HUES64 (cell line): ENCODE measurements at regions not wholly inside any gene's neighbourhood (a gene's known extent, or its start where the extent isn't known, plus 50 kb on each side); places are given as distances from the start of the nearest gene placed in this dataset.
"Not testable (repeated sequence)": the region's sequence is repeated elsewhere in the genome, so short reads cannot be mapped to it uniquely, and the experiment has no call there.

Experiments
- H3K27ac ChIP-seq: 2 replicates; pipeline ENCODE4 v1.7.0; 2013; ENCODE audit warnings: low read depth, low read length, inconsistent platforms
- H3K27me3 ChIP-seq: 2 replicates; pipeline ENCODE4 v1.6.1; 2013; ENCODE audit warnings: mild to moderate bottlenecking, low read length; ENCODE audit not compliant: insufficient read depth
- H3K36me3 ChIP-seq: 2 replicates; pipeline ENCODE4 v1.6.1; 2013; ENCODE audit warnings: mild to moderate bottlenecking, low read length; ENCODE audit not compliant: insufficient read depth
- H3K4me1 ChIP-seq: 2 replicates; pipeline ENCODE4 v1.6.1; 2013; ENCODE audit warnings: mild to moderate bottlenecking, low read length, moderate library complexity; ENCODE audit not compliant: insufficient read depth
- H3K4me3 ChIP-seq: 2 replicates; pipeline ENCODE4 v1.5.1; 2013; ENCODE audit warnings: mild to moderate bottlenecking, low read length, moderate library complexity
- H3K9ac ChIP-seq: 2 replicates; pipeline ENCODE4 v1.6.1; 2013; ENCODE audit warnings: mild to moderate bottlenecking, low read depth, low read length
- H3K9me3 ChIP-seq: 2 replicates; pipeline ENCODE4 v1.6.1; 2013; ENCODE audit warnings: low read depth, low read length; ENCODE audit not compliant: insufficient read depth
- WGBS: fragments of 150-250, 120-280 bp; methylation state at CpG from one replicate; pipeline ENCODE4 v1.1.7; 2013; ENCODE audit warnings: missing lambda C conversion rate; 5-methylcytosine and 5-hydroxymethylcytosine counted together

DNA sequence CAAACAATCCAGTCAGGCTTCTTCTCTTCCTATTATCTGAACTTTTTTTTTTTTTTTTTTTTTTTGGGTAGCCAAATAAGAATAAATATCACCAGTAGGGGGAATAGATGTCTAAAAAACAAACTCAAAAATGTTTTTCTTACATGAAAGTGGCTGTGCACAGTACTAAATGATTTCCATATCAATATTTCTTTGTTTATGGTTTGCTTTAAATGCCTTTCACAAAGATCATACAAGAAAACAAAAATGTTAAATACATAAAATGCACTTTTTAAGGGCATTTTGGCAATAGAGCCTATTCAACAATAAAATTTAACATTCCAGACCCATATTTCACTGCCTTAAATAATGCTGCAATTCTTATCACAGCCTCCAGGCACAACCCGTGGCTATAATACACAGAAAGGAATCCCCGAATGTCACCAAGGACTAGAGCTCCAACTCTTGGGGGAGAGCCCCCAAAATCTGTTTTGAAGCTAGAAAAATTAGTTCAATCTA is 91.1 kb upstream of the TBCA start:
- WGBS: 85% methylated on average over 2 of the region's 2 CpGs
- Histone ChIP-seq H3K9ac (no peak overlapping the region), H3K27ac (no peak overlapping the region), H3K4me3 (no peak overlapping the region), H3K9me3 (no peaks in the 10 kb centered on the region), H3K27me3 (peaks cover 36% of the 10 kb centered on the region), H3K4me1 (no peaks in the 10 kb centered on the region), H3K36me3 (no peaks in the 10 kb centered on the region)

DNA sequence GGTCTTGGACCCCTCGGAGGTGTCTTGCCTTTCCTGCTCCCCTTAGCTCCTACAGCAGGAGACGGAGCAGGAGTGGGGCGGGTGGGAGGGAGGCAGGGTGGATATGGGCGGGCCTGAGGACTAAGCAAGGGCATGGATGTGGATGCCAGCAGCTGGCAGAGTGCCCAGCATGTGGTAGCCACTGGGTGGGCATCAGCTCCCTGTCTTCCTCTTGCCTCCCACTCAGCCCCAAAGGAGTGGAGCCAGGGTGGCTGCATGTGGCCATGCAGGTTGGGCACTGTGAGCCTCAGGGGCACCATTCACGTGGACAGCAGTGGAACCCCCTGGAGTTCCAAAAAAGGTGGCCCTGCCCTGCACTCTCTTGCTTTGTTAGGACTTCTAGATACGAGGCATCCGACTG is 90.1 kb upstream of the TBCA start:
- Histone ChIP-seq H3K27me3 (peaks cover 46% of the 10 kb centered on the region), H3K36me3 (no peaks in the 10 kb centered on the region), H3K4me3 (no peak overlapping the region), H3K9ac (no peak overlapping the region), H3K4me1 (no peaks in the 10 kb centered on the region), H3K27ac (no peak overlapping the region), H3K9me3 (no peaks in the 10 kb centered on the region)
- WGBS: 91% methylated on average over 7 of the region's 7 CpGs

DNA sequence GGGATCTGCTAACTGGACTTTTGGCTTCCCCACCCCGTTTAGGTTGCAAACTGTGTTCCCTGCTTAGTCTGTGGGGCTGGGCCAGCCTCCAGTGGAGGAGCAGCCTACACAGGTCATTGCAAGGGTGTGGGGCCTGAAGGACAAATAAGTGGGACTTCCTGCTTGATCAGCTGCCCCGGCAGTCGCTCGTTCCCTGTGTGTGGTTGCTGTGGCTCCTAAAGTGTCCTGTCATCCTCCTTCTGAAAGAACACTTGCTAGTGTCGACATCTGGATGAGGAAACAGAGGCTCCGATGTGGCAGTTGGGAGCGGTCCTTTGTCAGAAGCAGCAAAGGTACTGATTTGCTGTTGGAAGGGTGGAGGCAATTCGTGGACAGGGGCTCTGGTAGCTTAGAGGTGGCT is 88.9 kb upstream of the TBCA start:
- Histone ChIP-seq H3K4me3 (no peak overlapping the region), H3K9me3 (no peaks in the 10 kb centered on the region), H3K9ac (no peak overlapping the region), H3K4me1 (no peaks in the 10 kb centered on the region), H3K27me3 (peaks cover 56% of the 10 kb centered on the region), H3K36me3 (no peaks in the 10 kb centered on the region), H3K27ac (no peak overlapping the region)
- WGBS: 87% methylated on average over 8 of the region's 8 CpGs

DNA sequence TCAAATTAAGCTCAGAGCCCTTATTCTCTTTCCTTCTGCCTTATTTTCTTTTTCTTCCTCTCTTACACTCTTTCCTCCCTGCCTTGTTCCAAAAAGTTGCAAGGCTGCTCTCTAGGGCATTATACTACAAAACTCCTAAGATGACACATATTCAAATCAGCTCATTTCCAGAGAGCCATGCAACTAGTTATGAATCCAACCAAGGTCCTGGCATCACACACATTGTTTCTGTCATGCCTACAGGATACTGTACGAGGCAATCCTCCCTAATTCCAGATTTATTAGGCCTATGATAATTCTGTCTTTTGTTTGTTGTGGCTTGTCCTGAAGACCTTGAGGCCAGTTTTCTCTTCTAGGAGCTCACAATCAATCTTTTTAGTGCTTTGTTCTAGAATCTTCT is 87.0 kb upstream of the TBCA start:
- H3K9ac ChIP-seq: no peak overlapping the region
- H3K36me3 ChIP-seq: no peaks in the 10 kb centered on the region
- WGBS: 70% methylated on average over 1 of the region's 1 CpG
- H3K4me3 ChIP-seq: no peak overlapping the region
- H3K4me1 ChIP-seq: no peaks in the 10 kb centered on the region
- no peaks in the 10 kb centered on the region for H3K9me3 ChIP-seq
- H3K27ac ChIP-seq: no peak overlapping the region
- H3K27me3 ChIP-seq: peaks cover 69% of the 10 kb centered on the region

DNA sequence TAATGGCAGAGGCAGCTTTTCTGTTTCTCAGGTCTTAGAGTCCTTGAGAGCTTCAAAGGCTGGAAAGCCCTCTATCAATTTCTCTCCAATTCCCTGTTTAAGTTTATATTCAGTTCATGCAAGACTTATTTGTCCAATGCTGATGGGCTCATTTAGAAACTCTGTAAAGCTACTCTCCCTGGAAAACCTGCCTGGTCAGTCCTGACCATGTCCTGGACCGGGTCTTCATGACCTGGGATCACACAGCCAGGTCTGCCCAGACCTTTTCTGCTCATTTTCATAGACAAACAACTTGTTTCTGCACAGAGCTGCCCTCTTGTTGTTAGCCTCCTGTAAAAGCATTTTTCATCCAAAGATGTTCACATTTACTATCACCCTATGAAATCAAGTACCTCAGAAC is 85.4 kb upstream of the TBCA start:
- Histone ChIP-seq H3K27ac (no peak overlapping the region), H3K36me3 (no peaks in the 10 kb centered on the region), H3K4me3 (no peak overlapping the region), H3K4me1 (no peaks in the 10 kb centered on the region), H3K9me3 (no peaks in the 10 kb centered on the region), H3K27me3 (peaks cover 85% of the 10 kb centered on the region), H3K9ac (no peak overlapping the region)
- WGBS: 95% methylated on average over 1 of the region's 1 CpG

DNA sequence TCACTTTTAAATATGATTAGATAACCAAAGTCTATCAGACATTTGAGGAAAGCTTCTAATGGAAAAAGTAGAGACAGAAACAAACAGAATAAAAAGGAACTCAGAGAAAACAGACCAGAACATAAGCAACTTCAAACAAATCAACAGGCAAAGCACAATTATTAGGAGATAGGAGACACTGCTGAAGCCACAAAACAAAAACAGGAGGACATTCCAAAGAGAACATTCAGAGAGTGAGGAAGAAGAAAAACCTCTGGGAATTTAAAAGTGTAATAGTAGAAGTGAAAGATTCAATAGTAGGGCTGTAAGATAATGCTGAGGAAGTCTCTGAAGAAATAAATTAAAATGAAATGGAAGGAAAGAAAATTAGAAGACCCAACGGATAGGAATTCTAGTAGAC is 83.2 kb upstream of the TBCA start:
- Histone ChIP-seq H3K36me3 (no peaks in the 10 kb centered on the region), H3K9me3 (no peaks in the 10 kb centered on the region), H3K27ac (no peak overlapping the region), H3K4me1 (no peaks in the 10 kb centered on the region), H3K27me3 (peaks cover 92% of the 10 kb centered on the region), H3K4me3 (no peak overlapping the region), H3K9ac (no peak overlapping the region)
- 100% methylated on average over 1 of the region's 1 CpG for WGBS

DNA sequence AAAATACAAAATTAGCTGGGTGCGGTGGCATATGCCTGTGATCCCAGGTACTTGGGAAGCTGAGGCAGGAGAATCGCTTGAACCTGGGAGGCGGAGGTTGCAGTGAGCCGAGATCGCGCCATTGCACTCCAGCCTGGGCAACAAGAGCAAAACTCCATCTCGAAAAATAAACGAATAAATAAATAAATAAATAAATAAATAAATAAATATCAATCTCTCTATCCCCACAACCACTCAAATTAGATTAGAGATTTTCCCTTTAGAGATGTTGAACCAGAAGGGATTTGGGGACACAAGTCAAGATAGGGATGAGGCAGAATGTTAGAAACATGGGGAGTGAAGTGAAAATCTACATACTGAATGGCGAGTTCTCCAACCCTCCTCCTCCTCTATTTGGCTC is 82.5 kb upstream of the TBCA start:
- H3K4me3 ChIP-seq, H3K36me3 ChIP-seq, H3K4me1 ChIP-seq, H3K9me3 ChIP-seq, H3K9ac ChIP-seq, H3K27ac ChIP-seq: not testable (repeated sequence)
- WGBS: 81% methylated on average over 6 of the region's 9 CpGs
- H3K27me3 ChIP-seq: peaks cover 92% of the 10 kb centered on the region

DNA sequence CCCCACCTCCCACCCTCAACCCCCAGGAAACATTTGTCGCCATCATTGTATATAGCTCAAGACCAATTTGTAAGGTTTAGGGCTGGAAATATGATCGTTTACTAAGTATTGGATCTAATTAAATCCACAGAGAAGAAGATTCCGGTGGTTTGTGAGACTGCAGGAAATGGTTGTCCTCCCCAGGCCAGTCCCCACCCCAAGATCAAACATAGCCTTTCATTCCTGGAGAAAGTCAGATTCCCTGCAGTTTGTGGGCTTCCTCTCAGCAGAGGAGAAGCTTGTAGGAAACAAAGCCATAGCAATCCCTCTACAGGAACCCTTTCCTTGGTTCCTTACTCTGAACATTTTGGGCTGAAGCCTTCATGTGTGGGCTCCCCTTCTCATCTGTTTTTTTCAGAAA is 79.2 kb upstream of the TBCA start:
- Histone ChIP-seq H3K9me3 (no peaks in the 10 kb centered on the region), H3K27me3 (peaks cover 92% of the 10 kb centered on the region)
- 64% methylated on average over 2 of the region's 3 CpGs for WGBS

DNA sequence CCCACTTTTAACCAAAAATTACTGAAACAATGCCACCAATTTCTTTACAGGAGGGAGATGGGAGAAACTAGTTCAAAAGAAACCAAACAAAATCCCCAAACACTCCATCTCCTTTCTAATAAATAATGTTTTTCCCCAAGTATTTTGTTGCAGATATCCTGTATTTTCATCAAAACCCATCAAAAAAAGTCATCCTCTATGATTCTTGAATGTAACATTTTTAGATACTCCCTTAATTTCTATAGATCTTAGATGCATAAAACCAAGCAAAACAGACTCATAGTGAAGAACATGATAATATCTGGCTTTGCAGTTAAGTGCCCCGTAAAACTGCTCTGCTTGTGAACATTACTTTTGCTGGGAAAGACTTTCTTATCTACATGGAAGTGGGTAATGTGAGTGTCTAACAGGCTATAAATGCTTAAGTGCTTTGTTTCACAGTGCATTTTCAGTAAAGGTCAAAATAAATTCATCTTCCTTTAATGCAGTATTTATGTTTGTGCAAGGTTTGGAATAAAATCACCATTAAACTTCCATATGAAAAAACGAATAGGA is 77.3 kb upstream of the TBCA start:
- peaks cover 99% of the 10 kb centered on the region for H3K27me3 ChIP-seq
- H3K9ac ChIP-seq: no peak overlapping the region
- no peaks in the 10 kb centered on the region for H3K36me3 ChIP-seq
- 95% methylated on average over 1 of the region's 2 CpGs for WGBS
- H3K9me3 ChIP-seq: no peaks in the 10 kb centered on the region
- H3K27ac ChIP-seq: no peak overlapping the region
- peaks cover 22% of the 10 kb centered on the region; the same call in 1 of the 2 replicates for H3K4me1 ChIP-seq
- H3K4me3 ChIP-seq: no peak overlapping the region

More for the DNA sequence above, 79.2 kb upstream of the TBCA start:
- no peaks in the 10 kb centered on the region for H3K36me3 ChIP-seq
- H3K4me1 ChIP-seq: peaks cover 5% of the 10 kb centered on the region; the same call in 1 of the 2 replicates
- H3K27ac ChIP-seq: no peak overlapping the region
- no peak overlapping the region for H3K9ac ChIP-seq
- H3K4me3 ChIP-seq: no peak overlapping the region

DNA sequence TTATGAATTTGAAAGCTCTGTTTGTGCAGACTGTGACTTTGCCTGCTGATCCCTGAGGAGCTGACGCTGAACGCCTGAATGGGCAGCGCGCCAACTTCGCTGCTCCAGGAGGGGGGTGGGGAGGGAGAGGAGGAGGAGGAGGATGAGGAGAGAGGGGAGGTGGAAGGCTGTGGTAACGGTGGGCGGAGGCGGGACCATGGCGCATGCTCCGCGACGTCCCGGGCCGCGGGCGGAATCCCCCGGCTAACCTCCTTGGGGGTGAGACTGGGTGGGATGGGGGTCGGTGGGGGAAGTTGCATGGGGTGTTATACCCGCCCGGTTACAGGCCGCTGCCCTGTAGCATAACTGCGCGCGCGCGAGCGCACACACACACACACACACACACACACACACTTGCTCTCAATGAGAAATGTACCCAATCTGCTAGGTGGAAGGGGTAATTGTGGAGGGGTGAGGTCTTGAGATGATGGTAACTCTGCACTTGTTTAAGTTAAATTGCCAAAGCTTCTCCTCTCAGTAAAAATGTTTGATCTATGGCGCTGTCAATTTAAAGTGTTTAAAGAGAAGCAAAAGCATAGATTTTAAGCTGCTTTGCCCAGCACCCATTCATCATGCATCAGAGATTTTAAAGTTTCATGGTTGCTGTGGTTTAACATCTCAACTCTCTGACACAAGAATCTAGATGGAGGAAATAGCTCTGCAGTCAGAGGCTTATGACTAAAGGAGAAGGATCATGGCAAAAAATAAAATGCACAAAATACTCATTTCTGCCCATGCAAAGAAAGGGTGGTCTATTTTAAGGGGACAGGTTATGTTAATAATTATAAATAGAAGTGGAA is 76.6 kb upstream of the TBCA start:
- no peaks in the 10 kb centered on the region for H3K9me3 ChIP-seq
- H3K9ac ChIP-seq: no peak overlapping the region
- 3% methylated on average over 18 of the region's 28 CpGs for WGBS
- peaks cover 99% of the 10 kb centered on the region for H3K27me3 ChIP-seq
- H3K4me1 ChIP-seq: peaks cover 26% of the 10 kb centered on the region; the same call in 1 of the 2 replicates
- H3K27ac ChIP-seq: no peak overlapping the region
- H3K36me3 ChIP-seq: no peaks in the 10 kb centered on the region
- peak overlapping the region; percentile 51 for H3K4me3 ChIP-seq

DNA sequence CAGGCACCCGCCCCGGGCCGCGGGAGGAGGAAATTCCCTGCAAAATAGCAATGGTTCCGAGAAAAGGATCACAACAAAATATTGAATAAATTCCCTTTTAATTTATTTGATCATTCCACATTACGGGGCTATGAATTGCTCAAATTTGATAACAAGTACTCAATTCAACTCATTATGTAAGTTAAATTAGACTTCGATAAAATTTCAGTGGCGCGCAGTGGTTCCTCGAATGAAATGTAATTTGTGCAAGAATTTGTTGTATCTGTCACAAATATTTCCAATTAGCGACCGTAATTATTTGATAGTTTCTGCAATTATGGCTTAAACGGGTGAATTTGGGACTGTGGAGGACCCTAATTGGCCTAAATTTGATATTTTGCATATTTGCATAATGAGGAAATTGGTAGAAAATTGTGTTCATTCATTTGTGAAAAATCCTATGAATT is 76.0 kb upstream of the TBCA start:
- peaks cover 33% of the 10 kb centered on the region for H3K4me1 ChIP-seq
- H3K9ac ChIP-seq: no peak overlapping the region
- WGBS: 1% methylated on average over 13 of the region's 13 CpGs
- no peaks in the 10 kb centered on the region for H3K9me3 ChIP-seq
- H3K27ac ChIP-seq: no peak overlapping the region
- H3K36me3 ChIP-seq: no peaks in the 10 kb centered on the region
- peaks cover 99% of the 10 kb centered on the region for H3K27me3 ChIP-seq
- H3K4me3 ChIP-seq: peak overlapping the region; percentile 51
